ENCODE measurements at regions not wholly inside any gene's neighbourhood (a gene's known extent, or its start where the extent isn't known, plus 50 kb on each side); places are given as distances from the start of the nearest gene placed in this dataset.

GRCh38 chr12:83823386-83824045 is 1089.1 kb downstream of the SLC6A15 start:
- Histone ChIP-seq H3K4me2 (ENCODE audit: low read length) (no peak overlapping the region), H3K9me3 (ENCODE audit: insufficient read depth, low read depth, low read length) (no peaks in the 10 kb centered on the region), H3K27me3 (ENCODE audit: insufficient read depth, low read length) (no peaks in the 10 kb centered on the region), H3K27ac (ENCODE audit: low read depth, low read length) (no peak overlapping the region), H3K9ac (ENCODE audit: low read length) (no peak overlapping the region), H3K36me3 (ENCODE audit: insufficient read depth, low read length) (no peaks in the 10 kb centered on the region), H2AFZ (ENCODE audit: low read depth, low read length) (no peak overlapping the region), H3K4me1 (ENCODE audit: insufficient read depth, low read length) (no peaks in the 10 kb centered on the region), H3K4me3 (ENCODE audit: insufficient read depth, low read depth, low read length) (no peak overlapping the region), H3K79me2 (ENCODE audit: insufficient read depth, low read length) (no peaks in the 10 kb centered on the region), H4K20me1 (ENCODE audit: insufficient read depth, low read length) (no peaks in the 10 kb centered on the region)
- no peak overlapping the region for H3K4me3 Mint-ChIP-seq (ENCODE audit: unreplicated experiment)
- DNase-seq (ENCODE audit: low read depth) (no peak), FAIRE-seq (no peak)
- H3K27ac Mint-ChIP-seq (ENCODE audit: unreplicated experiment): no peak overlapping the region
- no peaks in the 10 kb centered on the region for H3K36me3 Mint-ChIP-seq (ENCODE audit: low read depth, unreplicated experiment)
- TF ChIP-seq CTCF (IDR thresholded peaks at IDR 0.05; ENCODE audit: insufficient read depth, low read depth, low read length) (no peak), EZH2 (IDR thresholded peaks at IDR 0.05; ENCODE audit: insufficient read depth, low read length) (no peak)
- H3K4me1 Mint-ChIP-seq (ENCODE audit: low read depth, unreplicated experiment): peaks cover 3% of the 10 kb centered on the region
- H3K9me3 Mint-ChIP-seq (ENCODE audit: unreplicated experiment): no peaks in the 10 kb centered on the region
- H3K27me3 Mint-ChIP-seq (ENCODE audit: low read depth, unreplicated experiment): no peaks in the 10 kb centered on the region

- Histone ChIP-seq H3K27ac (ENCODE audit: low read depth, low read length) (no peak overlapping the region), H4K20me1 (ENCODE audit: insufficient read depth, low read length) (no peaks in the 10 kb centered on the region), H3K79me2 (ENCODE audit: insufficient read depth, low read length) (no peaks in the 10 kb centered on the region), H3K4me1 (ENCODE audit: insufficient read depth, low read length) (no peaks in the 10 kb centered on the region), H3K36me3 (ENCODE audit: insufficient read depth, low read length) (no peaks in the 10 kb centered on the region), H3K9ac (ENCODE audit: low read length) (no peak overlapping the region), H3K4me3 (ENCODE audit: insufficient read depth, low read depth, low read length) (no peak overlapping the region), H3K27me3 (ENCODE audit: insufficient read depth, low read length) (no peaks in the 10 kb centered on the region), H3K9me3 (ENCODE audit: insufficient read depth, low read depth, low read length) (no peaks in the 10 kb centered on the region), H3K4me2 (ENCODE audit: low read length) (no peak overlapping the region), H2AFZ (ENCODE audit: low read depth, low read length) (no peak overlapping the region)
- Mint-ChIP-seq H3K27ac (ENCODE audit: unreplicated experiment) (no peak overlapping the region), H3K36me3 (ENCODE audit: low read depth, unreplicated experiment) (no peaks in the 10 kb centered on the region), H3K9me3 (ENCODE audit: unreplicated experiment) (no peaks in the 10 kb centered on the region), H3K4me3 (ENCODE audit: unreplicated experiment) (no peak overlapping the region), H3K4me1 (ENCODE audit: low read depth, unreplicated experiment) (peaks cover 3% of the 10 kb centered on the region), H3K27me3 (ENCODE audit: low read depth, unreplicated experiment) (no peaks in the 10 kb centered on the region)
- FAIRE-seq: no peak
- no peak for TF ChIP-seq CTCF (IDR thresholded peaks at IDR 0.05; ENCODE audit: insufficient read depth, low read depth, low read length)
- TF ChIP-seq EZH2 (IDR thresholded peaks at IDR 0.05; ENCODE audit: insufficient read depth, low read length): no peak
- DNase-seq (ENCODE audit: low read depth): no peak
Measured at GRCh38 chr12:83821967-83822366, 1090.6 kb downstream of the SLC6A15 start.

- no peak overlapping the region for H3K4me2 ChIP-seq (ENCODE audit: low read length)
- Mint-ChIP-seq H3K36me3 (ENCODE audit: low read depth, unreplicated experiment) (no peaks in the 10 kb centered on the region), H3K4me3 (ENCODE audit: unreplicated experiment) (no peak overlapping the region), H3K9me3 (ENCODE audit: unreplicated experiment) (no peaks in the 10 kb centered on the region), H3K27me3 (ENCODE audit: low read depth, unreplicated experiment) (no peaks in the 10 kb centered on the region), H3K4me1 (ENCODE audit: low read depth, unreplicated experiment) (peaks cover 3% of the 10 kb centered on the region), H3K27ac (ENCODE audit: unreplicated experiment) (no peak overlapping the region)
- H3K27me3 ChIP-seq (ENCODE audit: insufficient read depth, low read length): no peaks in the 10 kb centered on the region
- H4K20me1 ChIP-seq (ENCODE audit: insufficient read depth, low read length): no peaks in the 10 kb centered on the region
- H3K4me3 ChIP-seq (ENCODE audit: insufficient read depth, low read depth, low read length): no peak overlapping the region
- H3K27ac ChIP-seq (ENCODE audit: low read depth, low read length): no peak overlapping the region
- H3K4me1 ChIP-seq (ENCODE audit: insufficient read depth, low read length): no peaks in the 10 kb centered on the region
- no peak overlapping the region for H3K9ac ChIP-seq (ENCODE audit: low read length)
- no peaks in the 10 kb centered on the region for H3K36me3 ChIP-seq (ENCODE audit: insufficient read depth, low read length)
- H3K79me2 ChIP-seq (ENCODE audit: insufficient read depth, low read length): no peaks in the 10 kb centered on the region
- FAIRE-seq (no peak), DNase-seq (ENCODE audit: low read depth) (peak; percentile 31)
- TF ChIP-seq EZH2 (IDR thresholded peaks at IDR 0.05; ENCODE audit: insufficient read depth, low read length): no peak
- TF ChIP-seq CTCF (IDR thresholded peaks at IDR 0.05; ENCODE audit: insufficient read depth, low read depth, low read length): no peak
- H2AFZ ChIP-seq (ENCODE audit: low read depth, low read length): no peak overlapping the region
- no peaks in the 10 kb centered on the region for H3K9me3 ChIP-seq (ENCODE audit: insufficient read depth, low read depth, low read length)
Measured at GRCh38 chr12:83818881-83819280, 1093.7 kb downstream of the SLC6A15 start.

All from astrocyte (in vitro differentiated cells and primary cell).